Endodermal cell (in vitro differentiated cells): ENCODE measurements at regions not wholly inside any gene's neighbourhood (a gene's known extent, or its start where the extent isn't known, plus 50 kb on each side); places are given as distances from the start of the nearest gene placed in this dataset.
A peak's percentile ranks its signal among the peaks of the same experiment; 100 is the strongest.

Source experiments
- DNase-seq: peaks from one replicate; pipeline ENCODE4 v3.0.0-alpha.2; 2017
- H3K27ac ChIP-seq: 2 replicates; pipeline ENCODE4 v1.5.1; 2013; ENCODE audit warnings: mild to moderate bottlenecking, low read depth, low read length, moderate library complexity
- H3K27me3 ChIP-seq: 2 replicates; pipeline ENCODE4 v1.6.1; 2013; ENCODE audit warnings: mild to moderate bottlenecking, low read length, moderate library complexity; ENCODE audit not compliant: insufficient read depth, control insufficient read depth, poor library complexity, severe bottlenecking
- H3K36me3 ChIP-seq: 2 replicates; pipeline ENCODE4 v1.7.0; 2013; ENCODE audit warnings: mild to moderate bottlenecking, low read length, moderate library complexity; ENCODE audit not compliant: control insufficient read depth, insufficient read depth
- H3K4me1 ChIP-seq: one replicate; pipeline ENCODE4 v1.7.0; 2013; ENCODE audit warnings: low read length; ENCODE audit not compliant: control insufficient read depth, insufficient read depth
- H3K4me3 ChIP-seq: 2 replicates; pipeline ENCODE4 v1.5.1; 2013; ENCODE audit warnings: mild to moderate bottlenecking, low read length, moderate library complexity
- H3K9ac ChIP-seq: 2 replicates; pipeline ENCODE4 v1.6.1; 2013; ENCODE audit warnings: mild to moderate bottlenecking, low read length, moderate library complexity; ENCODE audit not compliant: poor library complexity, severe bottlenecking; ENCODE audit errors: extremely low read depth
- H3K9me3 ChIP-seq: 2 replicates; pipeline ENCODE4 v1.6.1; 2013; ENCODE audit warnings: mild to moderate bottlenecking, low read length, moderate library complexity; ENCODE audit not compliant: control insufficient read depth
- H3K27ac Mint-ChIP-seq: 2 replicates; pipeline ENCODE4 v1.8.0; 2020; ENCODE audit warnings: mixed read lengths
- H3K27me3 Mint-ChIP-seq: 2 replicates; pipeline ENCODE4 v1.8.0; 2021; ENCODE audit warnings: mild to moderate bottlenecking, mixed read lengths; ENCODE audit not compliant: insufficient read depth
- H3K36me3 Mint-ChIP-seq: 2 replicates; pipeline ENCODE4 v1.8.0; 2020; ENCODE audit warnings: low read depth, mixed read lengths
- H3K4me1 Mint-ChIP-seq: 2 replicates; pipeline ENCODE4 v1.8.0; 2020; ENCODE audit warnings: mixed read lengths
- H3K4me3 Mint-ChIP-seq: 2 replicates; pipeline ENCODE4 v1.8.0; 2020; ENCODE audit warnings: mild to moderate bottlenecking, moderate library complexity, mixed read lengths
- H3K9me3 Mint-ChIP-seq: 2 replicates; pipeline ENCODE4 v1.8.0; 2020; ENCODE audit warnings: mild to moderate bottlenecking, mixed read lengths
- whole genome bisulfite sequencing, 2 experiments: methylation state at CpG; one replicate each; pipeline versions ENCODE4 v1.1.5 to v1.1.7; 2013; ENCODE audit warnings: missing lambda C conversion rate in 2 of 2, mixed read lengths in 1 of 2; ENCODE audit not compliant: insufficient coverage in 1 of 2, insufficient read length in 1 of 2; 5-methylcytosine and 5-hydroxymethylcytosine counted together
- TF ChIP-seq, protein P1 (sequence below): fragments of 200-600 bp; sonication (generic); conservative IDR thresholded peaks from 2 replicates; pipeline ENCODE4 v1.5.0; 2021; ENCODE audit warnings: antibody characterized with exemption, mild to moderate bottlenecking

DNA sequence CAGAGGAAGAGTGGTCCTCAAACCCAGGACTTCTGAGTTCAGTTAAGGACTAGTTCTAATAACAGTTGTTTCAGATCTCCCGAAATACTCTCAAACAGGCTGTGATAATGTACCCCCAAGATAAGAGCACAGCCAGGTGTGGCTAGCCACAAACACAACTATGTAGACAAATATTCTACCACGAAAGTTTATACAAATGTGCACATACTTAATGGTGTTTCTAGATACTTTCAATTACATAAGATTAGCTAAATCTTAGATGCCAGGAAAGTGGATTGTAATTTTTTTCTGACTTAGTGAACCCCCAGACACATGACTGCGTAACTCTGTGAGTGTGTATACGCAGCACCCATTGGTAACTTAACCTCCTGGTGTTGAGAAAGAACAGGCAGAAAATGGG is 270.0 kb downstream of the USP25 start:
- Histone ChIP-seq H3K27me3 (no peaks in the 10 kb centered on the region), H3K4me3 (no peak overlapping the region), H3K9me3 (no peaks in the 10 kb centered on the region), H3K4me1 (no peaks in the 10 kb centered on the region), H3K9ac (no peak overlapping the region), H3K27ac (no peak overlapping the region), H3K36me3 (no peaks in the 10 kb centered on the region)
- Mint-ChIP-seq H3K36me3 (no peaks in the 10 kb centered on the region), H3K27ac (no peak overlapping the region), H3K27me3 (no peaks in the 10 kb centered on the region), H3K9me3 (no peaks in the 10 kb centered on the region), H3K4me3 (no peak overlapping the region), H3K4me1 (no peaks in the 10 kb centered on the region)
- WGBS, 2 experiments, result 95% methylated on average over 3 of the region's 4 CpGs; no CpG with 5 or more reads in 1 of the 2 experiments
- DNase-seq, result no peak
- TF ChIP-seq, protein P1, sequence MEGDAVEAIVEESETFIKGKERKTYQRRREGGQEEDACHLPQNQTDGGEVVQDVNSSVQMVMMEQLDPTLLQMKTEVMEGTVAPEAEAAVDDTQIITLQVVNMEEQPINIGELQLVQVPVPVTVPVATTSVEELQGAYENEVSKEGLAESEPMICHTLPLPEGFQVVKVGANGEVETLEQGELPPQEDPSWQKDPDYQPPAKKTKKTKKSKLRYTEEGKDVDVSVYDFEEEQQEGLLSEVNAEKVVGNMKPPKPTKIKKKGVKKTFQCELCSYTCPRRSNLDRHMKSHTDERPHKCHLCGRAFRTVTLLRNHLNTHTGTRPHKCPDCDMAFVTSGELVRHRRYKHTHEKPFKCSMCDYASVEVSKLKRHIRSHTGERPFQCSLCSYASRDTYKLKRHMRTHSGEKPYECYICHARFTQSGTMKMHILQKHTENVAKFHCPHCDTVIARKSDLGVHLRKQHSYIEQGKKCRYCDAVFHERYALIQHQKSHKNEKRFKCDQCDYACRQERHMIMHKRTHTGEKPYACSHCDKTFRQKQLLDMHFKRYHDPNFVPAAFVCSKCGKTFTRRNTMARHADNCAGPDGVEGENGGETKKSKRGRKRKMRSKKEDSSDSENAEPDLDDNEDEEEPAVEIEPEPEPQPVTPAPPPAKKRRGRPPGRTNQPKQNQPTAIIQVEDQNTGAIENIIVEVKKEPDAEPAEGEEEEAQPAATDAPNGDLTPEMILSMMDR, result no peak

DNA sequence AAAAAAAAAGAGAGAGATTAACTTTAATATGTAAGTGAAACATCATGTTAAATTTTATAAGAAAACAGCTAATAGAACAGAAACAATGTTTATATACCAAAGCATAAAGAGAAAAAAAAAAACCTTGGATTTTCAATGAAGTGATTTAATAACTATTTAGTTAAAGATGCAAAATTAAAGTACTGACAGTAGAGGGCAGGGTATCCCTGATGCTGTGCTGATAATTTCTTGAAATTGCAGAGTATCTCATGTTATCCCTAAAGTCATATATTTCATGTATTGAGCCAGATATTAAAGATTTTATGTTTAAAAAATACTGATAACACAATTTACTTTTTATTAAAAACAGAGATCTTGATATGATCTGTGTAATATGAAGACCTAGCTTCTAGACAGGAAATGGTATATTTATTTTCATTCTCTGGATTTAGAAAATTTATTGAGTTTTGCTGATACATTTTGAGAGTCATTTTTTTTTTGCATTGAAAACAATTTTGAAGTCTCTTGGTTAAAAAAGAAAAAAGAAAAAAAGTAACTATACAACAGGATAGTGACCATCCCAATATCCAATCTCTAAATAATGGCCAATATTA is 273.2 kb downstream of the USP25 start:
- Histone ChIP-seq H3K9me3 (no peaks in the 10 kb centered on the region), H3K9ac (no peak overlapping the region), H3K36me3 (no peaks in the 10 kb centered on the region), H3K27me3 (no peaks in the 10 kb centered on the region), H3K27ac (no peak overlapping the region), H3K4me3 (no peak overlapping the region), H3K4me1 (no peaks in the 10 kb centered on the region)
- Mint-ChIP-seq H3K27ac (no peak overlapping the region), H3K27me3 (no peaks in the 10 kb centered on the region), H3K36me3 (no peaks in the 10 kb centered on the region), H3K4me1 (no peaks in the 10 kb centered on the region), H3K9me3 (no peaks in the 10 kb centered on the region), H3K4me3 (no peak overlapping the region)
- TF ChIP-seq, protein P1, result peak; percentile 71
- no peak for DNase-seq

- Mint-ChIP-seq H3K27ac (no peak overlapping the region), H3K4me3 (no peak overlapping the region), H3K9me3 (no peaks in the 10 kb centered on the region), H3K36me3 (no peaks in the 10 kb centered on the region), H3K4me1 (no peaks in the 10 kb centered on the region), H3K27me3 (no peaks in the 10 kb centered on the region)
- DNase-seq, result no peak
- Histone ChIP-seq H3K36me3 (no peaks in the 10 kb centered on the region), H3K27me3 (no peaks in the 10 kb centered on the region), H3K27ac (no peak overlapping the region), H3K9me3 (no peaks in the 10 kb centered on the region), H3K9ac (no peak overlapping the region), H3K4me3 (no peak overlapping the region), H3K4me1 (no peaks in the 10 kb centered on the region)
- TF ChIP-seq, protein P1, result no peak
- 91 to 100% methylated on average over 1 to 5 of the region's 5 CpGs for WGBS, 2 experiments
Observed at GRCh38 chr21:16004086-16004485, 274.3 kb downstream of the USP25 start.
